ENCODE measurements at regions not wholly inside any gene's neighbourhood (a gene's known extent, or its start where the extent isn't known, plus 50 kb on each side); places are given as distances from the start of the nearest gene placed in this dataset.

DNA sequence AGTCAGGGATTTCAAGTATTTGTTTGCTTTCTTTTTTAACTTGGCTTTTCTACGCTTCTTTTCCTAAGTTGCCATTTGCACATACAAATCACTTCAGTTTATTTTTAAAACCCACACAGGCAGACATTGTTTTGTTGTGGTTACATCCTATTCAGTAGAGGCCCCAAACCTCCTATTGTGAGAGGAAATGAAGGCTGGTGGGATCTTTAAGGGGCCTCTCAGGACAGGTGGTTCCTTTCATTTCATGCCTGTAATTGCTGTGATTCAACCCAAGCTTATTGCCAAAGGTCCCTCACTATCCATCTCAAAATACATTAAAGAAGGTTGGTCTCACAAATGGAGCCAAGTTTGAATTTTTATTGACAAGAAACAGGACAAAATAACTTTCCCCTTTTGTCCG lies 257.1 kb downstream of the ADAMTS20 start:
- ATAC-seq: no peak
- CTCF ChIA-PET: no interaction called here
- Mint-ChIP-seq H3K36me3 (no peaks in the 10 kb centered on the region), H3K9me3 (peaks cover 0 to 6% (median 0%) of the 10 kb centered on the region in 11 donors), H3K27ac (no peak overlapping the region), H3K27me3 (no peaks in the 10 kb centered on the region), H3K4me1 (no peaks in the 10 kb centered on the region), H3K4me3 (no peak overlapping the region)
- Histone ChIP-seq H3K9me3 (ENCODE audit: control insufficient read depth in 2 of 3, low read length in 3 of 3) (no peaks in the 10 kb centered on the region), H3K4me1 (ENCODE audit: control insufficient read depth in 2 of 2, insufficient read depth in 2 of 2, low read length in 2 of 2) (no peaks in the 10 kb centered on the region), H3K27me3 (ENCODE audit: control insufficient read depth in 2 of 2, insufficient read depth in 2 of 2, low read length in 2 of 2) (no peaks in the 10 kb centered on the region), H3K4me3 (ENCODE audit: low read length) (no peak overlapping the region), H3K36me3 (ENCODE audit: control insufficient read depth in 2 of 3, insufficient read depth in 3 of 3, low read length in 3 of 3) (no peaks in the 10 kb centered on the region), H3K27ac (ENCODE audit: low read depth, low read length) (no peak overlapping the region)
- POLR2A ChIA-PET: no interaction called here
- intact Hi-C loops (cut with micrococcal nuclease): no loop called here
- DNase-seq: no peak

DNA sequence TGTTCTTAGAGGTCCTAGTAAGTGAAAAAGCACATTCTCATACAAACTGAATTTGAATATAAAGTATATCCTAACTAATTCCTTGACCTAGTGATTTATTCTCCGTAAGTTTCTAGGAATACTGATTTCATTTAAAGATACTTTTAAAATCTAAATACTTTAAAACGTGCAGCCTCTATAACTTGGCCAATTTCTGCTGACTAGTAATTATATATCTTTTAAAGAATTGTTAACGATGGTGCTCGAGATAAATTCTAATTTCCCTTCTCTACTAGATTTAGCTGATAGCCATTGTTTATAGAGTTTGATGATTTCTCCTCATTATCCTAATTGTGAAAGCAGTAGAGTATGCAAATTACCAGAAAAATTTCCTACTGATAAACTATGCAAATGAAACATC lies 257.9 kb downstream of the ADAMTS20 start:
- Histone ChIP-seq H3K4me3 (ENCODE audit: low read length) (no peak overlapping the region), H3K4me1 (ENCODE audit: control insufficient read depth in 2 of 2, insufficient read depth in 2 of 2, low read length in 2 of 2) (no peaks in the 10 kb centered on the region), H3K27ac (ENCODE audit: low read depth, low read length) (no peak overlapping the region), H3K36me3 (ENCODE audit: control insufficient read depth in 2 of 3, insufficient read depth in 3 of 3, low read length in 3 of 3) (no peaks in the 10 kb centered on the region), H3K9me3 (ENCODE audit: control insufficient read depth in 2 of 3, low read length in 3 of 3) (no peaks in the 10 kb centered on the region), H3K27me3 (ENCODE audit: control insufficient read depth in 2 of 2, insufficient read depth in 2 of 2, low read length in 2 of 2) (no peaks in the 10 kb centered on the region)
- Mint-ChIP-seq H3K27ac (no peak overlapping the region), H3K4me1 (no peaks in the 10 kb centered on the region), H3K9me3 (peaks cover 0 to 6% (median 0%) of the 10 kb centered on the region in 11 donors), H3K36me3 (no peaks in the 10 kb centered on the region), H3K27me3 (no peaks in the 10 kb centered on the region), H3K4me3 (no peak overlapping the region)
- ATAC-seq (no peak), DNase-seq (no peak)
- CTCF ChIA-PET: no interaction called here
- POLR2A ChIA-PET: no interaction called here
- intact Hi-C loops (cut with micrococcal nuclease): no loop called here

DNA sequence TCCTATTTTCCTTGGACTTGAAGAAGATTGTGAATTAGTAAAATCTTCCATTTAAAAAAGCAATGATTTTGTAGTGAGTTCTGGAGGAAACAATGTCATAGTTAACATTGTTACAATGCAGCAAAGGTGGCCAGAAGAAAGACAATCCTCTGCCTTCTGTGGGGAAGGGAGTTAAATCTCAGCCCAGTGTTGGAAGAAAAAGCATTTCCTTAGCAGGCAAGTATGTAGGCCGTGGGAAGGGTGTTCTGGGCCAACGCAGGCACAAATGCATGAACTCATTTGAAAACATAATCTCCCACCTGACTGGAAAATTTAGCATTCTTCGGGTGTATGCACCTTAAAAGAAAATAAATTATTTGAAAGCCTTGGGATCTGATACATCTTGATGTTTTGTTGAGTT lies 258.6 kb downstream of the ADAMTS20 start:
- Histone ChIP-seq H3K27me3 (ENCODE audit: control insufficient read depth in 2 of 2, insufficient read depth in 2 of 2, low read length in 2 of 2) (no peaks in the 10 kb centered on the region), H3K9me3 (ENCODE audit: control insufficient read depth in 2 of 3, low read length in 3 of 3) (no peaks in the 10 kb centered on the region), H3K36me3 (ENCODE audit: control insufficient read depth in 2 of 3, insufficient read depth in 3 of 3, low read length in 3 of 3) (no peaks in the 10 kb centered on the region), H3K4me3 (ENCODE audit: low read length) (no peak overlapping the region), H3K4me1 (ENCODE audit: control insufficient read depth in 2 of 2, insufficient read depth in 2 of 2, low read length in 2 of 2) (no peaks in the 10 kb centered on the region), H3K27ac (ENCODE audit: low read depth, low read length) (no peak overlapping the region)
- ATAC-seq: no peak
- Mint-ChIP-seq H3K27ac (no peak overlapping the region), H3K27me3 (no peaks in the 10 kb centered on the region), H3K4me1 (no peaks in the 10 kb centered on the region), H3K9me3 (peaks cover 0 to 6% (median 0%) of the 10 kb centered on the region in 11 donors), H3K4me3 (no peak overlapping the region), H3K36me3 (no peaks in the 10 kb centered on the region)
- ChIA-PET CTCF (no interaction called here), POLR2A (no interaction called here)
- intact Hi-C loops (cut with micrococcal nuclease): no loop called here
- no peak for DNase-seq

DNA sequence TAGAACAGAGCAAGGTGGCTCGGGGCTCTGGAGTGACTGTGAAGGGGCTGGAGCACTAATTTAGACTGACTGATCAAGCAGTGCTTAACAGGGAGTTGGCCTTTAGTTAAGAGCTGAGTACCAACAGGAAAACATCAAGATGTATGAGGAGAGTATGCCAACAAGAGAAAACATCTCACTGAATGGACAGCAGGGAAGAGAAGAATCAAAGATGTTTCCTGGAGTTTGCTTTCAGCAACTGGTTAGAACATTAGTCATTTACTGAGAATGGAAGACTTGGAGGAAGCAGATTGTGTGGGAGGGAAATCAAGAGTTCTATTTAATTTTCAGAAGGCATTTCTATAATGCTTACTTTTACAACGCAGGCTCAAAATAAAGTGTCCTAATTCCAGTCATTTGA lies 259.3 kb downstream of the ADAMTS20 start:
- H3K27ac Mint-ChIP-seq: no peak overlapping the region

DNA sequence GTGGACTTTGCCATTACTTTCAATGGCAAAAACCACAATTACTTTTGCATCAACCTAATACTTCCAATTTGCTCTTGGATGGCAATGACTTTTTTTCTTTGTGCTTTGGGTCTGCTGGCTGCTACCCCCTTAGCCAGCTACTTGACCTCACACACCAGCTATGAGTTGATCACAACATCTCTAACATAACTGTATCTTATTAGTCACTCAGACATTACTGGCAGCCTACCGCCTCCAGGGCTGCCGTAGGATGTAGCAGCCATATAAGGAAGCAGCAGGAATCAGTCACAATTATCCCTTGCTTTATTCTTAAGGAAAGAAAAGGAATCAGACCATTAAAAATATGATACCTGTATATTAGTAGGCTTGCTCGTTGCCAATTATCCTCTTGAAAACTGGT lies 260.5 kb downstream of the ADAMTS20 start:
- Mint-ChIP-seq H3K4me1 (no peaks in the 10 kb centered on the region), H3K27ac (no peak overlapping the region), H3K36me3 (no peaks in the 10 kb centered on the region), H3K9me3 (peaks cover 0 to 6% (median 0%) of the 10 kb centered on the region in 11 donors), H3K27me3 (no peaks in the 10 kb centered on the region), H3K4me3 (no peak overlapping the region)
- ChIA-PET POLR2A (no interaction called here), CTCF (no interaction called here)
- Histone ChIP-seq H3K36me3 (ENCODE audit: control insufficient read depth in 2 of 3, insufficient read depth in 3 of 3, low read length in 3 of 3) (no peaks in the 10 kb centered on the region), H3K27me3 (ENCODE audit: control insufficient read depth in 2 of 2, insufficient read depth in 2 of 2, low read length in 2 of 2) (no peaks in the 10 kb centered on the region), H3K27ac (ENCODE audit: low read depth, low read length) (no peak overlapping the region), H3K9me3 (ENCODE audit: control insufficient read depth in 2 of 3, low read length in 3 of 3) (no peaks in the 10 kb centered on the region), H3K4me1 (ENCODE audit: control insufficient read depth in 2 of 2, insufficient read depth in 2 of 2, low read length in 2 of 2) (no peaks in the 10 kb centered on the region), H3K4me3 (ENCODE audit: low read length) (no peak overlapping the region)
- ATAC-seq (no peak), DNase-seq (no peak)
- intact Hi-C loops (cut with micrococcal nuclease): no loop called here

More for the DNA sequence above, 259.3 kb downstream of the ADAMTS20 start:
- ChIA-PET CTCF (no interaction called here), POLR2A (no interaction called here)
- Mint-ChIP-seq H3K4me1 (no peaks in the 10 kb centered on the region), H3K9me3 (peaks cover 0 to 6% (median 0%) of the 10 kb centered on the region in 11 donors), H3K36me3 (no peaks in the 10 kb centered on the region), H3K4me3 (no peak overlapping the region), H3K27me3 (no peaks in the 10 kb centered on the region)
- ATAC-seq (no peak), DNase-seq (no peak)
- intact Hi-C loops (cut with micrococcal nuclease): no loop called here
- no peaks in the 10 kb centered on the region for H3K36me3 ChIP-seq (ENCODE audit: control insufficient read depth in 2 of 3, insufficient read depth in 3 of 3, low read length in 3 of 3)
- H3K27me3 ChIP-seq (ENCODE audit: control insufficient read depth in 2 of 2, insufficient read depth in 2 of 2, low read length in 2 of 2): no peaks in the 10 kb centered on the region
- H3K4me1 ChIP-seq (ENCODE audit: control insufficient read depth in 2 of 2, insufficient read depth in 2 of 2, low read length in 2 of 2): no peaks in the 10 kb centered on the region
- H3K27ac ChIP-seq (ENCODE audit: low read depth, low read length): no peak overlapping the region
- no peaks in the 10 kb centered on the region for H3K9me3 ChIP-seq (ENCODE audit: control insufficient read depth in 2 of 3, low read length in 3 of 3)
- H3K4me3 ChIP-seq (ENCODE audit: low read length): no peak overlapping the region

- no peak overlapping the region for H3K27ac ChIP-seq (ENCODE audit: low read depth, low read length)
- H3K36me3 ChIP-seq (ENCODE audit: control insufficient read depth in 2 of 3, insufficient read depth in 3 of 3, low read length in 3 of 3): no peaks in the 10 kb centered on the region
- no peaks in the 10 kb centered on the region for H3K27me3 ChIP-seq (ENCODE audit: control insufficient read depth in 2 of 2, insufficient read depth in 2 of 2, low read length in 2 of 2)
- H3K4me3 Mint-ChIP-seq: no peak overlapping the region
- H3K27me3 Mint-ChIP-seq: no peaks in the 10 kb centered on the region
- no peaks in the 10 kb centered on the region for H3K4me1 Mint-ChIP-seq
- no peaks in the 10 kb centered on the region for H3K9me3 ChIP-seq (ENCODE audit: control insufficient read depth in 2 of 3, low read length in 3 of 3)
- H3K9me3 Mint-ChIP-seq: peaks cover 0 to 6% (median 0%) of the 10 kb centered on the region in 11 donors
- ATAC-seq: no peak
- H3K4me1 ChIP-seq (ENCODE audit: control insufficient read depth in 2 of 2, insufficient read depth in 2 of 2, low read length in 2 of 2): no peaks in the 10 kb centered on the region
- ChIA-PET CTCF (no interaction called here), POLR2A (no interaction called here)
- intact Hi-C loops (cut with micrococcal nuclease): no loop called here
- no peak overlapping the region for H3K4me3 ChIP-seq (ENCODE audit: low read length)
- no peak for DNase-seq
- H3K27ac Mint-ChIP-seq: no peak overlapping the region
- no peaks in the 10 kb centered on the region for H3K36me3 Mint-ChIP-seq
Measured at GRCh38 chr12:43290836-43291235, 261.2 kb downstream of the ADAMTS20 start.

- intact Hi-C loops (cut with micrococcal nuclease): no loop called here
- Mint-ChIP-seq H3K4me1 (no peaks in the 10 kb centered on the region), H3K9me3 (peaks cover 0 to 6% (median 0%) of the 10 kb centered on the region in 11 donors), H3K27me3 (no peaks in the 10 kb centered on the region), H3K36me3 (no peaks in the 10 kb centered on the region), H3K4me3 (no peak overlapping the region), H3K27ac (no peak overlapping the region)
- Histone ChIP-seq H3K36me3 (ENCODE audit: control insufficient read depth in 2 of 3, insufficient read depth in 3 of 3, low read length in 3 of 3) (no peaks in the 10 kb centered on the region), H3K27ac (ENCODE audit: low read depth, low read length) (no peak overlapping the region), H3K9me3 (ENCODE audit: control insufficient read depth in 2 of 3, low read length in 3 of 3) (no peaks in the 10 kb centered on the region), H3K4me3 (ENCODE audit: low read length) (no peak overlapping the region), H3K4me1 (ENCODE audit: control insufficient read depth in 2 of 2, insufficient read depth in 2 of 2, low read length in 2 of 2) (no peaks in the 10 kb centered on the region), H3K27me3 (ENCODE audit: control insufficient read depth in 2 of 2, insufficient read depth in 2 of 2, low read length in 2 of 2) (no peaks in the 10 kb centered on the region)
- POLR2A ChIA-PET: no interaction called here
- CTCF ChIA-PET: no interaction called here
- no peak for ATAC-seq
- DNase-seq: no peak
Measured at GRCh38 chr12:43289426-43289801, 262.6 kb downstream of the ADAMTS20 start.
